GM18499 (cell line): ENCODE measurements at regions not wholly inside any gene's neighbourhood (a gene's known extent, or its start where the extent isn't known, plus 50 kb on each side); places are given as distances from the start of the nearest gene placed in this dataset.
A peak's percentile ranks its signal among the peaks of the same experiment; 100 is the strongest.
"Not testable (repeated sequence)": the region's sequence is repeated elsewhere in the genome, so short reads cannot be mapped to it uniquely, and the experiment has no call there.

Experiments
- ATAC-seq: cut with Tn5 transposase; IDR thresholded peaks from one replicate; pipeline ENCODE4 v1.9.1; 2021; ENCODE audit warnings: moderate number of reproducible peaks; ENCODE audit not compliant: insufficient read depth, unreplicated experiment

- peak; percentile 91 for ATAC-seq
These were observed 112.6 kb downstream of the LRIG2 start for GRCh38 chr1:113185463-113186104.

DNA sequence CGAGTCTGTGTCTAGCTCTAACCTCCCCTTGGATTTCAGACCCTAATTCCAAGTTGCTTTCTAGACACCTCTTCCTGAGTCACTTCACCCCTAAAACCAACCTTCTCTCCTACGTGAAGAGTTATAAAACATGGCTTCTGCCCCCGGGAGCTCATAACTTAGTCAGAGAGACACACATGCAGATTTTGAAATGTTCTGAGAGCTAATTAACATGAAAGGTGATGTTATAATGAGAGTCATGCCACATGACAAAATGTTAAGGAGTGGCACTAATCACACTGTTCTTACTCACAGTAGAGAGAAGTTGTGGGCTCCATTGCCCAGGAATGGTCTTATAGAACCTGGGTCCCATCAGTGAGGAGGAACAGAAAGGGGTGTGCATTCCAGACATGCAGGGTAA lies 117.1 kb downstream of the LRIG2 start:
- ATAC-seq, result no peak

- ATAC-seq, result no peak
These were observed 117.9 kb downstream of the LRIG2 start for GRCh38 chr1:113190930-113191329.

GRCh38 chr1:113191579-113192076 lies 118.6 kb downstream of the LRIG2 start:
- ATAC-seq, result peak; percentile 51

GRCh38 chr1:113192242-113192641 lies 119.2 kb downstream of the LRIG2 start:
- ATAC-seq, result no peak

GRCh38 chr1:113192980-113193379 lies 120.0 kb downstream of the LRIG2 start:
- ATAC-seq, result no peak

DNA sequence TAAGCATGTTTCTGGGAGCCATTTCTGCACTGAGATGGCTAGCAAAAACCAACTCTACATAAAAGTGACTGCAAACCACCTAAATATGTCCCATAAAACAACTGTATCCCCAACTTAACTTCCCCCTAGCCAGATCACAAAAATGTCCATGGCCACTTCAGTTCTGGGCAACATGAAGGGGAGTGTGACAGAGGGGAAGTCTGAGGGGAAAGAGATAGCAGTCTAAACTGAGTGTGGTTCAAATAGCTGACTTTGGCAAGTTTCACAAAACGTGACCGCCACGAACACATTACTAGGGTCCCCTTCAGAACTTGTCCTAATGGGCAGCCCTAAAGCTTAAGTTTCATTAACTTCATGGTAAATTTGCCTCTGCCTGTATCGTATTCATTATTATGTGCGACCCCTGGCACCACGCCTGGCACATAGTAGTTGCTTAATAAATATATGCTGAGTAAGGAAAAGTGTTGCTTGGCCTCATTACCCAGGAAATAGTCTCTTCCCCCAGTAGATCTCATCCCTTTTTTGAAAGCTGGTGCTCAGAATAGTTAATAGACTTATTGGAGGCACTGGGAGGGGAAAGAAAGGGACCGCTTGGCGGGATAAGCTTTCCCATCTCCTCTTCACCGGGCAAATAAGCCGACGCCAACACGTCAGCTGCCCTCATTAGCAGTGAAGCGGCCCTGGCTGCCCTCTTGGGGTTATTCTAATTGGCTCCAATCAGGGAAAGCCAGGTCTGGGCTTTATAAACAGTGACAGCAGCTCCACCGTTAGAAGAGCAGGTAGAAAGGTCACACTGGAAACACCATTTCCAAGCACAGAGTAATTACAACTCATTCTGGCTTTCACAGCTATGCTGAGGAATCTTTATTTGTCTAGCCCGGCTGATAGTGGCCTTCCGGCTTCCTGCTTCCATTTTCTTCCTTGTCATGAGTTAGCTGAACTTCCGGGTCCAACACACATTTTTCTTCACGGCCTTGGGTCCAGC lies 122.1 kb downstream of the LRIG2 start:
- ATAC-seq, result no peak

DNA sequence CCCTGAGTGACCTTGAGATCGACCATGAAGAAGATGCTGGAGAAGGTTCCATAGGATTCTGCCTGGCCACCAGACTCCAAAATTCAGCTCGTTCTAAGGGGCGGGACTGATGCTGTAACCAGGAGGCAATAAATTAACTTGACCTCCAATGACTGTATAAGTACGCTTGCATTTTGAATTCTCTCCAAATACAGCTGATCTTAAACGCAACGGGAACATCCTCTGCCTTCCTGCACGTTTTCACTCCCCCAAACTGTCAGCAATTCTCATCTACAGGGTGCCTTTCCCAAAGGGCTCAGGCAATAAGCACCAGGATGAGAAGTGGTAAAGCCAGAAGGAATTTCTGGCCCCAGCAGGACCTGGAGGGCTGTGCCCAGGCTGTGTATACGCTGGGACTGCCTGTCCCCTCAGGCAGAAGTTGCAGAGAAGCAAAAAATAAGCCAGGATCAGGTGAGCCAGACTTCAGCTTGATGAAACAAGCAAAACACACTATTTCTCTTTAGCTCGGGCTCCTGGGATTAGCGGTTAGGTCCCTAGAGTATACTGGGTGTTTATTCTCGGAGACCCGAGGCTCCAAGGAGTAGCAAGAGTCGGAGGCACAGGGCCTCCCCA lies 124.8 kb downstream of the LRIG2 start:
- ATAC-seq, result no peak

DNA sequence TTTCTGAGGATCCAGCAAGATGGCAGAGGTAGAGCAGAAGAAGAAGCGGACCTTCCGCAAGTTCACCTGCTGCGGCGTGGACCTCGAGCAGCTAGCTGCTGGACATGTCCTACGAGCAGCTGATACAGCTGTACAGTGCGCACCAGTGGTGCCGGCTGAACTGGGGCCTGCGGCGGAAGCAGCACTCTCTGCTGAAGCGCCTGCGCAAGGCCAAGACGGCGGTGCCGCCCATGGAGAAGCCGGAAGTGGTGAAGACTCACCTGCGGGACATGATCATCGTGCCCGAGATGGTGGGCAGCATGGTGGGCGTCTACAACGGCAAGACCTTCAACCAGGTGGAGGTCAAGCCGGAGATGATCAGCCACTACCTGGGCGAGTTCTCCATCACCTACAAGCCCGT lies 125.8 kb downstream of the LRIG2 start:
- no peak for ATAC-seq

GRCh38 chr1:113199760-113200455 lies 126.9 kb downstream of the LRIG2 start:
- ATAC-seq, result no peak

DNA sequence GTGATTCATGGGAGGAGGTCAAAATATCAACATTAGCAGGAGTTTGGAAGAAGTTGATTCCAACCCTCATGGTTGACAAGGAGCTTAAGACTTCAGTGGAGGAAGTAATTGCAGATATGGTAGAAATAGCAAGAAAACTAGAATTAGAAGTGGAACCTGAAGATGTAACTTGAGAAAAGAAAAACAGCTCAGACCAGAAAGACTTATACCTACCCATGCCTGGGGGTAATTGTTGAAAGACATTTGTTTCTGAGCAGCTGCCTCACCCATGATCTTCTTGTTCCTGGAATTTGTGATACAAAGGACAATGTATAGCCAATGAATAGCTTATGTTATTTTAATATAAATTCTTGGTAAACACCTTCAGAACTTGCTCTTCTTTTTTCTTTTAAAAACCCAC lies 128.6 kb downstream of the LRIG2 start:
- no peak for ATAC-seq

DNA sequence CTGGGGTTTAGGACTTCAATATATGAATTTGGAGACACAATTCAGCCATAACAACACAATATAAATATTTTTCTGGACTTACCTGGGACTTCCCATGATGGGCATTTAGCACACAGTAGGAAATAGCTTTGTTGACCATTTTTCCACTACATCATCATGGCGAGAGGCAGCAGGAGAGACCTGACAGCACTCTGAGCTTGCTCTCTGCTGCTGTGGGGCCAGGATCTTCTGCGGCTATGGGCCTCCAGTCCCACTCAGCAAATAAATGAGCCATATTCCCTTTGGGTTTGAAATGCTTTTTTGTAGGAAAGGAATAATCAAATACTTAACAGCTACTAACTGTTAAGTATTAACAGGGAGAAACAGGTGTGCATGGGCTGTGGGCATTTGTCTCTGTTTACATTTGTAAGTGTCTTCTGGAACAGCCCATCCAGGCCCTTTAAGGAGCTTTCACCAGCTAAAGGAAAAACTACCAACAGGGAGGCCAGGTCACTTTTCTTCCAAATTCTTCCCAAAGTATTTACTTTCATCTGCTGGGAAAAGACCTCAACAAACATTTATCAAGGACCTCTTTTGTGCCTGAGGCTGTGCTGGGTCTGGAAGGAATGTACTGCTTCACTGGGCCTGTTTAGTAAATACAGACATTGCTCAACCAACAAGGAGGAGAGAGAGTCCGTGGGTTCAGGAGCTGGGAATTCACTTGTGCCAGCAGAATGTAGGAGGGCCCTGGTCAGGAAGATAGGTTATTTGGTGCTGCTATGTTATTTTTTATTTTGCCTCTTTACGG lies 133.2 kb downstream of the LRIG2 start:
- no peak for ATAC-seq

DNA sequence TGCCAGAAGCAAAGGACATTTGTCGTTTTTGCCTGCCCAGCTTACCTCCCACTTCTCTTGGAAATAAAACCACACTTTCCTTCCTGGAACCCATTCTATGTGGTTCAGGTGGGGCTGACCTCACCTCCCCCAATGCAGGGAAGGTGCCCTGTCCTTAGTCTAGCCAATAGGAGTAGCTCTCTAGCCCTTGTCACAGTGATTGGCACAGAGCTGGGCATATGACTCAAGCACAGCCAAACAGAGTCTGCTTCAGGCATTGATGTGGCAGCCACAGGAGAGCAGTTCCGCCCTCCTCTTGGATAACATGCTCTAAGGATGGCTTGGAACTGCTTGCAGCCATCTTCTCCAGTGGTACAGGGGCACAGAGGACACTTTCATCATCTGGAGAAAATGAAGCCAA lies 134.0 kb downstream of the LRIG2 start:
- ATAC-seq, result no peak

DNA sequence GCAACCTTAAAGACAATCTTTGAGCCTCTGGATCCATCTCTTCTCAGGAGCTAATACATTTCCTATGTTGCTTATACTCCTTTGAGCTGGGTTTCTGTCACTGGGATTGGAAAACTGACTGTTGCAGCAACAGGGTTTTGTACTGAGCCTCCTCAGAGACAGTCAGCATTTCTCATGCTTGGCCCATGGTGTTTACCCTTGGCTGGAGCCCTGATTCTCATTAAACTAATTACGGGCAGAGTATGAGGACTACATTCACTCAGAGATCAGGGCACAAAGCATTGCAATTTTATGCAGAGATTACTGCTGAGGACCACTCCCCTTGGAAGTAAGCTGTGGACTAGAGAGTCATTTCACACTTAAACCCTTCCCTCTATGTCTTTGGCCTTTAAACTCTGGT lies 134.5 kb downstream of the LRIG2 start:
- no peak for ATAC-seq

- not testable (repeated sequence) for ATAC-seq
These were observed 135.4 kb downstream of the LRIG2 start for GRCh38 chr1:113208425-113208824.

DNA sequence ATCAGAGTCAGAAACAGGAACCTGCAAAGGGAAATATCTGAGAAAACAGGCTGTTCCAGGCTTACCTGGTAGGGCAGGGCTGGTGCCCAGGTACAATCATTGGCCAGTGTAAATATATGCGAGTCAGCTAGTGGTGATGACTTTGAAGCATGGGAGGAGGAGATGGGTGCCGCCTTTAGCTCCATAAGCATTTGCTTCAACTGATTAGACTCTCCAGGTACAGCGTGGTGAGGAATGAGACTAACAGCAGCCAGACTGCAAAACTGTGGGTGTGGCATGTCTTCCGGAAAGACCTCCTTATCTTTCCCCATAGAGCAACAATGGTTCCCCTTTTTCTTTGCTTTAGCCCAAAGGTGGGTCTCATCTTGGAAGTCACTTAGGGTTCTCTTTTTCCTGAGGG lies 137.2 kb downstream of the LRIG2 start:
- no peak for ATAC-seq

DNA sequence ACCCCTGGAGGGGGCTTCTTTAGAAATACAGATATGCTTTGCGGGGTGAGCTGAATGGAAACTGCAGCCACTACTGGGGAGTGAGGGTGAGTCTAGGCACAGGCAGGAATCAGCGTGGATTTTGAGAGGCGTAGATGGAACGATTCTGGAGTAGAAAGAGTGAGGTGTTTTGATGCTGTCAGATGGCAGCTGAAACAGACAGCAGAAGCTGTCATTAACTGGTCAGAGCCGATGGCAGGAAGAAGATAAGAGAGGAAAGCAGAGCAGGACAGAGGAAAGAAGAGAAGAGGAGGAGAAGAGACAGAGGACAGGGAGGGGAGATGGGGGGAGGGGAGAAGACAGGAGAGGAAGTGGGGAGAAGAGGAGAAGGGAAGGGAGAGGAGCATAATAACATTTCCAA lies 138.5 kb downstream of the LRIG2 start:
- no peak for ATAC-seq

DNA sequence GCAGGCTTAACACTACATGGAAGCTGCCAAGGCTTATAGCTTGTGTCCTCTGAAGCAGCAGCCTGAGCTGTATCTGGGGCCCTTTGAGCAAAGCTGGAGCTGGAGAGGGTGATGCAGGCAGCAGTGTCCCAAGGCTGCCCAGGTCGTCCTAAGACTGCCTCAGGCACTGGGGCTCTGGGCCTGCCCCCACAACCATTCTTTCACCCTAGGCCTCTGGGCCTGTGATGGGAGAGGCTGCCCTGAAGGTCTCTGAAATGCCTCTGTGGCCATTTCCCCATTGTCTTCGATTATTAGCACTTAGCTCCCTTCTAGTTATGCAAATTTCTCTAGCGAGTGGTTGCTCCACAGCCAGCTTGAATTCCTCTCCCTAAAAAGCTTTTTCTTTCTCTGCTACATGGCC lies 142.0 kb downstream of the LRIG2 start:
- ATAC-seq, result no peak

GRCh38 chr1:113216664-113217063 lies 143.7 kb downstream of the LRIG2 start:
- no peak for ATAC-seq
